ENCODE measurements at regions not wholly inside any gene's neighbourhood (a gene's known extent, or its start where the extent isn't known, plus 50 kb on each side); places are given as distances from the start of the nearest gene placed in this dataset.

- no peaks in the 10 kb centered on the region for H3K36me3 Mint-ChIP-seq (ENCODE audit: low read depth)
- peaks cover 3% of the 10 kb centered on the region for H3K27me3 Mint-ChIP-seq (ENCODE audit: insufficient read depth)
- no peak overlapping the region for H3K27ac Mint-ChIP-seq
- DNase-seq: no peak
- no peak overlapping the region for H3K4me3 Mint-ChIP-seq
- no peak for TF ChIP-seq CTCF (IDR thresholded peaks at IDR 0.05)
- peaks cover 3% of the 10 kb centered on the region for H3K4me1 Mint-ChIP-seq (ENCODE audit: low read depth)
- H3K9me3 Mint-ChIP-seq: no peaks in the 10 kb centered on the region
Observed at GRCh38 chr2:19078709-19079108, 279.7 kb downstream of the OSR1 start.

GRCh38 chr2:19073522-19073921, 284.9 kb downstream of the OSR1 start:
- H3K27ac Mint-ChIP-seq: no peak overlapping the region
- H3K27me3 Mint-ChIP-seq (ENCODE audit: insufficient read depth): no peaks in the 10 kb centered on the region
- peak; percentile 39 for DNase-seq
- no peaks in the 10 kb centered on the region for H3K36me3 Mint-ChIP-seq (ENCODE audit: low read depth)
- H3K9me3 Mint-ChIP-seq: no peaks in the 10 kb centered on the region
- peaks cover 11% of the 10 kb centered on the region for H3K4me1 Mint-ChIP-seq (ENCODE audit: low read depth)
- TF ChIP-seq CTCF (IDR thresholded peaks at IDR 0.05): no peak
- H3K4me3 Mint-ChIP-seq: no peak overlapping the region

GRCh38 chr2:19072161-19072560, 286.3 kb downstream of the OSR1 start:
- Mint-ChIP-seq H3K36me3 (ENCODE audit: low read depth) (no peaks in the 10 kb centered on the region), H3K4me3 (no peak overlapping the region), H3K9me3 (no peaks in the 10 kb centered on the region), H3K27me3 (ENCODE audit: insufficient read depth) (no peaks in the 10 kb centered on the region), H3K4me1 (ENCODE audit: low read depth) (peaks cover 11% of the 10 kb centered on the region), H3K27ac (no peak overlapping the region)
- DNase-seq: no peak
- TF ChIP-seq CTCF (IDR thresholded peaks at IDR 0.05): no peak

- no peaks in the 10 kb centered on the region for H3K9me3 Mint-ChIP-seq
- no peak for TF ChIP-seq CTCF (IDR thresholded peaks at IDR 0.05)
- H3K27me3 Mint-ChIP-seq (ENCODE audit: insufficient read depth): no peaks in the 10 kb centered on the region
- no peaks in the 10 kb centered on the region for H3K36me3 Mint-ChIP-seq (ENCODE audit: low read depth)
- H3K4me1 Mint-ChIP-seq (ENCODE audit: low read depth): peaks cover 11% of the 10 kb centered on the region
- DNase-seq: no peak
- no peak overlapping the region for H3K4me3 Mint-ChIP-seq
- no peak overlapping the region for H3K27ac Mint-ChIP-seq
Observed at GRCh38 chr2:19070886-19071285, 287.5 kb downstream of the OSR1 start.

- Mint-ChIP-seq H3K4me1 (ENCODE audit: low read depth) (peaks cover 3% of the 10 kb centered on the region), H3K27ac (no peak overlapping the region), H3K36me3 (ENCODE audit: low read depth) (no peaks in the 10 kb centered on the region), H3K27me3 (ENCODE audit: insufficient read depth) (no peaks in the 10 kb centered on the region), H3K9me3 (no peaks in the 10 kb centered on the region), H3K4me3 (no peak overlapping the region)
- TF ChIP-seq CTCF (IDR thresholded peaks at IDR 0.05): no peak
- DNase-seq: no peak
Observed at GRCh38 chr2:19068206-19068605, 290.2 kb downstream of the OSR1 start.

- no peaks in the 10 kb centered on the region for H3K9me3 Mint-ChIP-seq
- H3K36me3 Mint-ChIP-seq (ENCODE audit: low read depth): no peaks in the 10 kb centered on the region
- H3K27ac Mint-ChIP-seq: no peak overlapping the region
- no peak overlapping the region for H3K4me3 Mint-ChIP-seq
- TF ChIP-seq CTCF (IDR thresholded peaks at IDR 0.05): no peak
- H3K27me3 Mint-ChIP-seq (ENCODE audit: insufficient read depth): no peaks in the 10 kb centered on the region
- DNase-seq: no peak
- H3K4me1 Mint-ChIP-seq (ENCODE audit: low read depth): no peaks in the 10 kb centered on the region
Observed at GRCh38 chr2:19062370-19062769, 296.1 kb downstream of the OSR1 start.

Data from HFFc6 (cell line).